ENCODE measurements at regions not wholly inside any gene's neighbourhood (a gene's known extent, or its start where the extent isn't known, plus 50 kb on each side); places are given as distances from the start of the nearest gene placed in this dataset.

DNA sequence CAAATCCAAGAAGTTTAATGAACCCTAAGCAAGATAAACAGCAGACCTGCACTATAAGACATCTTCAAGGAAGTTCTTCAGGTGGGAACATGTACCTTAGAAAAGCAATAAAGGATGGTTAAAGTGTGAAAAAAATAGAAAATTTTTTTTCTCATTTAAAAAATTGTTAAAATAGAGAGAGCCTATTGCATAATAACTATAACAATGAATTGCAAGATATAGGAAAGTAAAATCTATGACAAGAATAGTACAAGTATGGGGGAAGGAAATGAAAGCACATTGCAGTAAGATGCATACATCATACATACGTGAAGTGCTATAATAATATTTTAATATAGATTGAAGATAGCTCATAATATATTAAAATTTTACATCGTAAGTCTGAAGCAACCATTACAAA lies 310.1 kb upstream of the KCNMB2 start (continued):
- no peak for TF ChIP-seq POLR2AphosphoS5 (IDR thresholded peaks at IDR 0.05; ENCODE audit: low read depth, low read length)
- no peak for TF ChIP-seq EP300 (IDR thresholded peaks at IDR 0.05; ENCODE audit: borderline replicate concordance in 1 of 2, low read depth in 2 of 2, low read length in 2 of 2)
